ENCODE measurements at regions not wholly inside any gene's neighbourhood (a gene's known extent, or its start where the extent isn't known, plus 50 kb on each side); places are given as distances from the start of the nearest gene placed in this dataset.
A peak's percentile ranks its signal among the peaks of the same experiment; 100 is the strongest.

- no peak for TF ChIP-seq ISL2 (CRISPR knock-in tag; IDR thresholded peaks at IDR 0.05)
Measured at GRCh38 chr2:217623281-217623912, 379.4 kb downstream of the TNS1 start (continued).

DNA sequence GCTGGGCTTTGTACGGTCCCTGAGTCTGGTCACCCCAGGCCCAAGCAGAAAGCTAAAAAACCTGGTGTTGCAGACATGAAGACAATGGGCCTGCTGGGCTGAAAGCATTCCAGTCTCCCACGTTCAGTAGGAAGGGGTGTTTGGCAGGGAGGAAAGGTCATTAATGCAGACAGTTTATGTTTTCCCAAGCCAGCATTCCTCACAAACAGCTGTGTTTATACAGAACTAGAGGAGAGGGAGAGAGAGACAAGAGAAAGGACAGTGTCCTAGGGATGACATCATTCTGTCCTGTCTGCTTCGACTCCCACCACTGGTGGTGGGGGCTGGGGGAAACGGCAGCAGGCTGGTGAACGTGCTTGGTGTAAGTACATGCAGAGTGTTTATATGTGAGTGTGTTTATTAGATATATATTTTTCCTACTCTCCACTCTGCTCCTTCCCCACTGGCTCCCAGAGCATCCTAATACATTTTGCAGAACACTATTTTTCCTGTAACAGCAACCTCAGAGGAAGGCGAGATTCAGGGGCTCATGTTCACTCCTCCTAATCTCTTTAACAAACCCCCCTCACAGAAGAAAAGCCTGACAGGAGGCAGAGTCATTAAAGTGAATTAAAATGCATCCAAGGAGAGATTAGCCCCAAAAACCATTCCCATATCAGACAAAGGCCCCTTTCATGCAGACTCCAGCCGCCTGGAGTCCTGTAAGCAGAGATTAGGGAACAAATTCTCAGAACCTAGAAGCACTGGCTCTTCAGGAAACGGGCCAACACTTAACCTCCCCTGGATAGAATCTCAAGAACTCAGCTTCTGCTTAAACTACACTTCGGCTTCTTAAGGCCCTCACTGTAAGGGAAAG lies 380.4 kb downstream of the TNS1 start:
- peaks cover 9% of the 10 kb centered on the region; the same call in 1 of the 2 replicates for H4K20me1 ChIP-seq (ENCODE audit: insufficient read depth, low read length)
- no peak overlapping the region for H3K4me3 ChIP-seq (replicated peaks in 1 of 3; ENCODE audit: insufficient read depth in 1 of 3, low read depth in 2 of 3, low read length in 3 of 3)
- H3K27ac ChIP-seq (ENCODE audit: extremely low read length, insufficient read depth, low read length), result no peak overlapping the region
- peaks cover 0 to 4% of the 10 kb centered on the region in 2 experiments; a peak in 1 of 5 replicates for H3K27me3 ChIP-seq (ENCODE audit: control insufficient read depth in 1 of 2, insufficient read depth in 2 of 2, low read length in 2 of 2)
- peaks cover 26% of the 10 kb centered on the region for H3K4me1 ChIP-seq (ENCODE audit: insufficient read depth, low read length)
- no peak overlapping the region for H2AFZ ChIP-seq (ENCODE audit: low read length)
- CTCF ChIA-PET (ENCODE audit: low intra/inter-chr PET ratio, low total read pairs), result no interaction called here
- H3K36me3 ChIP-seq (replicated peaks in 1 of 2; ENCODE audit: control insufficient read depth in 1 of 2, insufficient read depth in 2 of 2, low read length in 2 of 2), result no peaks in the 10 kb centered on the region
- peak overlapping the region; percentile 29; the same call in 1 of the 2 replicates for H3K4me2 ChIP-seq (ENCODE audit: low read depth, low read length)
- BruUV-seq (replicated peaks), result no TSS peak
- intact Hi-C loops (cut with micrococcal nuclease; ENCODE audit: unreplicated experiment) (no loop called here), in situ Hi-C loops (cut with HindIII; ENCODE audit: extremely low pct_ligation_motif_present, low pct_unique_long_range_greater_than_20kb) (no loop called here)
- no peaks in the 10 kb centered on the region for H3K79me2 ChIP-seq (ENCODE audit: insufficient read depth, low read length)
- DNase-seq (ENCODE audit: low spot score) (peak; percentile 85), FAIRE-seq (peak; percentile 34), ATAC-seq (peak; percentile 96)
- 7% methylated on average over 9 of the region's 9 CpGs for WGBS (ENCODE audit: low lambda C conversion rate)
- H3K9ac ChIP-seq (ENCODE audit: insufficient read depth, low read depth, low read length), result no peak overlapping the region
- POLR2A ChIA-PET, result no interaction called here
- no peaks in the 10 kb centered on the region for H3K9me3 ChIP-seq (ENCODE audit: low read length)
- TF ChIP-seq SP5 (CRISPR knock-in tag; IDR thresholded peaks at IDR 0.05; ENCODE audit: borderline replicate concordance, low read depth), result no peak
- TF ChIP-seq IKZF1 (IDR thresholded peaks at IDR 0.05), result no peak
- no peak for TF ChIP-seq ZNF274 (CRISPR knock-in tag; IDR thresholded peaks at IDR 0.05)
- TF ChIP-seq SMAD9 (CRISPR knock-in tag; IDR thresholded peaks at IDR 0.05), result no peak
- no peak for TF ChIP-seq LCORL (IDR thresholded peaks at IDR 0.05)
- peak; percentile 64 for TF ChIP-seq LCORL (CRISPR knock-in tag; IDR thresholded peaks at IDR 0.05)
- TF ChIP-seq ZNF431 (CRISPR knock-in tag; IDR thresholded peaks at IDR 0.05; ENCODE audit: borderline replicate concordance, low read depth), result peak; percentile 59; the same call in 1 of the 2 replicates
- peak; percentile 78 for TF ChIP-seq RXRB (CRISPR knock-in tag; IDR thresholded peaks at IDR 0.05; ENCODE audit: borderline replicate concordance)
- TF ChIP-seq SP1 (IDR thresholded peaks at IDR 0.05), result no peak
- no peak for TF ChIP-seq SP1 (CRISPR knock-in tag; IDR thresholded peaks at IDR 0.05)
- TF ChIP-seq ZNF33B (CRISPR knock-in tag; IDR thresholded peaks at IDR 0.05), result no peak
- no peak for TF ChIP-seq MZF1 (CRISPR knock-in tag; IDR thresholded peaks at IDR 0.05; ENCODE audit: borderline replicate concordance)
- peak; percentile 32; the same call in 1 of the 3 replicates for TF ChIP-seq MXI1 (IDR thresholded peaks at IDR 0.05; ENCODE audit: borderline replicate concordance, low read depth, low read length)
- no peak for TF ChIP-seq YY1 (IDR thresholded peaks at IDR 0.05; ENCODE audit: insufficient read depth, insufficient replicate concordance, low read depth, low read length)
- no peak for TF ChIP-seq ZNF382 (CRISPR knock-in tag; IDR thresholded peaks at IDR 0.05; ENCODE audit: borderline replicate concordance)
- peak; percentile 53; the same call in 1 of the 2 replicates for TF ChIP-seq PATZ1 (CRISPR knock-in tag; IDR thresholded peaks at IDR 0.05)
- peak; percentile 44; the same call in 1 of the 2 replicates for TF ChIP-seq TBX2 (CRISPR knock-in tag; IDR thresholded peaks at IDR 0.05; ENCODE audit: borderline replicate concordance)
- 0 out of 2 replicates have a peak, but pooled peaks have one; percentile 41 for TF ChIP-seq KDM6A (CRISPR knock-in tag; IDR thresholded peaks at IDR 0.05; ENCODE audit: low read depth)
- TF ChIP-seq KLF16 (CRISPR knock-in tag; IDR thresholded peaks at IDR 0.05), result peak in 1 of 2 experiments; percentile 47; a peak in 1 of 4 replicates
- TF ChIP-seq ZNF746 (CRISPR knock-in tag; IDR thresholded peaks at IDR 0.05), result 0 out of 2 replicates have a peak, but pooled peaks have one; percentile 47
- TF ChIP-seq CEBPB (IDR thresholded peaks at IDR 0.05; ENCODE audit: borderline replicate concordance, low read depth, low read length), result no peak
- peak; percentile 76 for TF ChIP-seq NR2F6 (IDR thresholded peaks at IDR 0.05)
- peak; percentile 79 for TF ChIP-seq NR2F6 (CRISPR knock-in tag; IDR thresholded peaks at IDR 0.05)
